Stimulated activated naive CD8-positive, alpha-beta T cell treated with anti-CD3 and anti-CD28 coated beads, Interleukin-15, Interleukin-2, amounts not matched to agents 100 ng/mL and 50 ng/mL, for 24 hours (primary cell): ENCODE measurements at regions not wholly inside any gene's neighbourhood (a gene's known extent, or its start where the extent isn't known, plus 50 kb on each side); places are given as distances from the start of the nearest gene placed in this dataset.

Experiments
- H3K27ac Mint-ChIP-seq: one replicate; pipeline ENCODE4 v1.8.0; 2021; ENCODE audit warnings: mild to moderate bottlenecking, mixed read lengths
- H3K27me3 Mint-ChIP-seq: one replicate; pipeline ENCODE4 v1.8.0; 2021; ENCODE audit warnings: mixed read lengths
- H3K36me3 Mint-ChIP-seq: one replicate; pipeline ENCODE4 v1.8.0; 2021; ENCODE audit warnings: low read depth, mixed read lengths
- H3K4me1 Mint-ChIP-seq: one replicate; pipeline ENCODE4 v1.8.0; 2021; ENCODE audit warnings: low read depth, mixed read lengths
- H3K4me3 Mint-ChIP-seq: one replicate; pipeline ENCODE4 v1.8.0; 2021; ENCODE audit warnings: mild to moderate bottlenecking, mixed read lengths
- H3K9me3 Mint-ChIP-seq: one replicate; pipeline ENCODE4 v1.8.0; 2021; ENCODE audit warnings: mixed read lengths

- H3K27me3 Mint-ChIP-seq: no peaks in the 10 kb centered on the region
These were observed 125.9 kb upstream of the SLC1A4 start for GRCh38 chr2:64863097-64863820.

GRCh38 chr2:64865073-64865830 is 123.9 kb upstream of the SLC1A4 start:
- peak overlapping the region; percentile 74 for H3K4me3 Mint-ChIP-seq
- H3K9me3 Mint-ChIP-seq: no peaks in the 10 kb centered on the region
- H3K27me3 Mint-ChIP-seq: no peaks in the 10 kb centered on the region
- no peak overlapping the region for H3K27ac Mint-ChIP-seq
- H3K4me1 Mint-ChIP-seq: no peaks in the 10 kb centered on the region
- no peaks in the 10 kb centered on the region for H3K36me3 Mint-ChIP-seq

More at GRCh38 chr2:64863097-64863820, 125.9 kb upstream of the SLC1A4 start:
- H3K4me3 Mint-ChIP-seq: no peak overlapping the region
- no peaks in the 10 kb centered on the region for H3K9me3 Mint-ChIP-seq
- no peak overlapping the region for H3K27ac Mint-ChIP-seq
- H3K36me3 Mint-ChIP-seq: no peaks in the 10 kb centered on the region
- no peaks in the 10 kb centered on the region for H3K4me1 Mint-ChIP-seq

GRCh38 chr2:64865831-64866345 is 123.3 kb upstream of the SLC1A4 start:
- Mint-ChIP-seq H3K27ac (no peak overlapping the region), H3K36me3 (no peaks in the 10 kb centered on the region), H3K27me3 (no peaks in the 10 kb centered on the region), H3K4me1 (no peaks in the 10 kb centered on the region), H3K4me3 (peak overlapping the region; percentile 74), H3K9me3 (no peaks in the 10 kb centered on the region)

- H3K27ac Mint-ChIP-seq: no peak overlapping the region
- no peaks in the 10 kb centered on the region for H3K36me3 Mint-ChIP-seq
- no peaks in the 10 kb centered on the region for H3K27me3 Mint-ChIP-seq
- H3K9me3 Mint-ChIP-seq: no peaks in the 10 kb centered on the region
- H3K4me3 Mint-ChIP-seq: no peak overlapping the region
- H3K4me1 Mint-ChIP-seq: no peaks in the 10 kb centered on the region
These were observed 122.4 kb upstream of the SLC1A4 start for GRCh38 chr2:64866797-64867196.

- H3K4me1 Mint-ChIP-seq: no peaks in the 10 kb centered on the region
- H3K9me3 Mint-ChIP-seq: no peaks in the 10 kb centered on the region
- no peaks in the 10 kb centered on the region for H3K36me3 Mint-ChIP-seq
- no peak overlapping the region for H3K27ac Mint-ChIP-seq
- H3K27me3 Mint-ChIP-seq: no peaks in the 10 kb centered on the region
- H3K4me3 Mint-ChIP-seq: no peak overlapping the region
These were observed 121.8 kb upstream of the SLC1A4 start for GRCh38 chr2:64867253-64867996.

- Mint-ChIP-seq H3K36me3 (no peaks in the 10 kb centered on the region), H3K4me1 (peaks cover 6% of the 10 kb centered on the region), H3K27me3 (no peaks in the 10 kb centered on the region), H3K4me3 (no peak overlapping the region), H3K9me3 (no peaks in the 10 kb centered on the region), H3K27ac (no peak overlapping the region)
These were observed 120.1 kb upstream of the SLC1A4 start for GRCh38 chr2:64869126-64869525.

GRCh38 chr2:64873472-64873924 is 115.7 kb upstream of the SLC1A4 start:
- peak overlapping the region; percentile 43 for H3K4me3 Mint-ChIP-seq
- H3K9me3 Mint-ChIP-seq: no peaks in the 10 kb centered on the region
- no peaks in the 10 kb centered on the region for H3K36me3 Mint-ChIP-seq

GRCh38 chr2:64874593-64874992 is 114.6 kb upstream of the SLC1A4 start:
- no peaks in the 10 kb centered on the region for H3K36me3 Mint-ChIP-seq
- H3K4me1 Mint-ChIP-seq: peaks cover 6% of the 10 kb centered on the region
- H3K4me3 Mint-ChIP-seq: no peak overlapping the region
- no peaks in the 10 kb centered on the region for H3K9me3 Mint-ChIP-seq
- H3K27me3 Mint-ChIP-seq: no peaks in the 10 kb centered on the region
- H3K27ac Mint-ChIP-seq: no peak overlapping the region

More at GRCh38 chr2:64873472-64873924, 115.7 kb upstream of the SLC1A4 start:
- no peaks in the 10 kb centered on the region for H3K27me3 Mint-ChIP-seq
- peak overlapping the region; percentile 58 for H3K27ac Mint-ChIP-seq
- peaks cover 6% of the 10 kb centered on the region for H3K4me1 Mint-ChIP-seq

GRCh38 chr2:64875368-64875767 is 113.8 kb upstream of the SLC1A4 start:
- H3K4me1 Mint-ChIP-seq: peaks cover 6% of the 10 kb centered on the region
- H3K4me3 Mint-ChIP-seq: no peak overlapping the region
- no peak overlapping the region for H3K27ac Mint-ChIP-seq
- H3K36me3 Mint-ChIP-seq: no peaks in the 10 kb centered on the region
- no peaks in the 10 kb centered on the region for H3K27me3 Mint-ChIP-seq
- H3K9me3 Mint-ChIP-seq: no peaks in the 10 kb centered on the region

- Mint-ChIP-seq H3K4me1 (peaks cover 6% of the 10 kb centered on the region), H3K36me3 (no peaks in the 10 kb centered on the region), H3K27ac (no peak overlapping the region)
These were observed 113.0 kb upstream of the SLC1A4 start for GRCh38 chr2:64876137-64876647.

GRCh38 chr2:64879745-64880144 is 109.5 kb upstream of the SLC1A4 start:
- Mint-ChIP-seq H3K27ac (no peak overlapping the region), H3K4me1 (peaks cover 4% of the 10 kb centered on the region), H3K36me3 (no peaks in the 10 kb centered on the region), H3K4me3 (no peak overlapping the region), H3K9me3 (no peaks in the 10 kb centered on the region), H3K27me3 (no peaks in the 10 kb centered on the region)

More at GRCh38 chr2:64876137-64876647, 113.0 kb upstream of the SLC1A4 start:
- H3K27me3 Mint-ChIP-seq: no peaks in the 10 kb centered on the region
- H3K4me3 Mint-ChIP-seq: no peak overlapping the region
- H3K9me3 Mint-ChIP-seq: no peaks in the 10 kb centered on the region

- no peaks in the 10 kb centered on the region for H3K36me3 Mint-ChIP-seq
- peaks cover 4% of the 10 kb centered on the region for H3K4me1 Mint-ChIP-seq
- no peaks in the 10 kb centered on the region for H3K27me3 Mint-ChIP-seq
- no peak overlapping the region for H3K4me3 Mint-ChIP-seq
- no peak overlapping the region for H3K27ac Mint-ChIP-seq
- H3K9me3 Mint-ChIP-seq: no peaks in the 10 kb centered on the region
These were observed 108.8 kb upstream of the SLC1A4 start for GRCh38 chr2:64880193-64880951.

GRCh38 chr2:64881037-64881492 is 108.1 kb upstream of the SLC1A4 start:
- Mint-ChIP-seq H3K4me3 (no peak overlapping the region), H3K27me3 (no peaks in the 10 kb centered on the region), H3K36me3 (no peaks in the 10 kb centered on the region), H3K4me1 (peaks cover 4% of the 10 kb centered on the region), H3K27ac (no peak overlapping the region), H3K9me3 (no peaks in the 10 kb centered on the region)

- peaks cover 6% of the 10 kb centered on the region for H3K27me3 Mint-ChIP-seq
- H3K36me3 Mint-ChIP-seq: no peaks in the 10 kb centered on the region
- H3K4me3 Mint-ChIP-seq: no peak overlapping the region
These were observed 101.6 kb upstream of the SLC1A4 start for GRCh38 chr2:64887565-64887964.

More at GRCh38 chr2:64887565-64887964, 101.6 kb upstream of the SLC1A4 start:
- Mint-ChIP-seq H3K27ac (no peak overlapping the region), H3K9me3 (no peaks in the 10 kb centered on the region), H3K4me1 (no peaks in the 10 kb centered on the region)
